Smooth muscle cell (in vitro differentiated cells): ENCODE measurements at regions not wholly inside any gene's neighbourhood (a gene's known extent, or its start where the extent isn't known, plus 50 kb on each side); places are given as distances from the start of the nearest gene placed in this dataset.

Experiments
- DNase-seq: peaks from one replicate; lab custom pipeline; 2025; ENCODE audit not compliant: unreplicated experiment; lab: John Stamatoyannopoulos, UW
- H2AFZ ChIP-seq: fragments of 200-600 bp; sonication (generic); 2 replicates; pipeline ENCODE4 v1.6.0; 2016; ENCODE audit warnings: antibody characterized with exemption, low read depth, mild to moderate bottlenecking
- H3F3A ChIP-seq: fragments of 200-600 bp; sonication (generic); 2 replicates; pipeline ENCODE4 v1.6.0; 2017; ENCODE audit warnings: antibody characterized with exemption, low read depth
- H3K27ac ChIP-seq: fragments of 200-600 bp; sonication (generic); 2 replicates; pipeline ENCODE4 v1.5.1; 2016; ENCODE audit warnings: low read depth, mild to moderate bottlenecking
- H3K27me3 ChIP-seq: fragments of 200-600 bp; sonication (generic); 2 replicates; pipeline ENCODE4 v1.6.1; 2016; ENCODE audit warnings: low read depth, mild to moderate bottlenecking
- H3K36me3 ChIP-seq: fragments of 200-600 bp; sonication (generic); 2 replicates; pipeline ENCODE4 v1.5.1; 2016; ENCODE audit warnings: low read depth
- H3K4me1 ChIP-seq: fragments of 200-600 bp; sonication (generic); 2 replicates; pipeline ENCODE4 v1.5.1; 2016; ENCODE audit warnings: low read depth
- H3K4me2 ChIP-seq: fragments of 200-600 bp; sonication (generic); 2 replicates; pipeline ENCODE4 v1.6.0; 2016; ENCODE audit warnings: mild to moderate bottlenecking
- H3K4me3 ChIP-seq: fragments of 200-600 bp; sonication (generic); 2 replicates; pipeline ENCODE4 v1.5.1; 2016; ENCODE audit warnings: mild to moderate bottlenecking
- H3K79me2 ChIP-seq: fragments of 200-600 bp; sonication (generic); 2 replicates; pipeline ENCODE4 v1.6.0; 2016; ENCODE audit warnings: low read depth, mild to moderate bottlenecking
- H3K9ac ChIP-seq: fragments of 200-600 bp; sonication (generic); 2 replicates; pipeline ENCODE4 v1.6.0; 2016; ENCODE audit warnings: low read depth
- H3K9me3 ChIP-seq: fragments of 200-600 bp; sonication (generic); replicated peaks from 2 replicates; pipeline ENCODE4 v1.5.1; 2016; ENCODE audit warnings: low read depth
- H4K20me1 ChIP-seq: fragments of 200-600 bp; sonication (generic); 2 replicates; pipeline ENCODE4 v1.6.0; 2016; ENCODE audit warnings: low read depth
- CTCF ChIP-seq: fragments of 200-600 bp; sonication (generic); IDR thresholded peaks from 2 replicates; pipeline ENCODE4 v1.5.1; 2017; ENCODE audit warnings: borderline replicate concordance, mild to moderate bottlenecking, antibody characterized with exemption; ENCODE audit not compliant: insufficient read depth, poor library complexity, severe bottlenecking
- WGBS: methylation state at CpG from one replicate; pipeline ENCODE4 v1.1.7; 2016; ENCODE audit warnings: low lambda C conversion rate; 5-methylcytosine and 5-hydroxymethylcytosine counted together

- H3K9ac ChIP-seq, result no peak overlapping the region
- no peak for TF ChIP-seq CTCF
- no peak overlapping the region for H3K4me3 ChIP-seq
- no peaks in the 10 kb centered on the region for H4K20me1 ChIP-seq
- 90% methylated on average over 19 of the region's 19 CpGs for whole genome bisulfite sequencing
- no peaks in the 10 kb centered on the region for H3K36me3 ChIP-seq
- no peaks in the 10 kb centered on the region for H3K9me3 ChIP-seq
- H3F3A ChIP-seq, result peaks cover 10% of the 10 kb centered on the region
- no peak overlapping the region for H3K4me2 ChIP-seq
- no peak overlapping the region for H2AFZ ChIP-seq
- H3K27me3 ChIP-seq, result no peaks in the 10 kb centered on the region
- H3K79me2 ChIP-seq, result no peaks in the 10 kb centered on the region
- DNase-seq, result no peak
- H3K27ac ChIP-seq, result peak overlapping the region; percentile 19
- H3K4me1 ChIP-seq, result peaks cover 34% of the 10 kb centered on the region
These were observed 209.3 kb downstream of the C9orf50 start for GRCh38 chr9:129411501-129412175.

- no peak overlapping the region for H3K4me3 ChIP-seq
- DNase-seq, result no peak
- no peak overlapping the region for H3K9ac ChIP-seq
- no peak overlapping the region for H3K4me2 ChIP-seq
- peaks cover 10% of the 10 kb centered on the region for H3F3A ChIP-seq
- no peaks in the 10 kb centered on the region for H4K20me1 ChIP-seq
- WGBS, result 67% methylated on average over 4 of the region's 4 CpGs
- H3K27me3 ChIP-seq, result no peaks in the 10 kb centered on the region
- no peak overlapping the region for H3K27ac ChIP-seq
- no peak for TF ChIP-seq CTCF
- no peaks in the 10 kb centered on the region for H3K36me3 ChIP-seq
- H3K79me2 ChIP-seq, result no peaks in the 10 kb centered on the region
- no peak overlapping the region for H2AFZ ChIP-seq
- H3K4me1 ChIP-seq, result peaks cover 28% of the 10 kb centered on the region
- H3K9me3 ChIP-seq, result no peaks in the 10 kb centered on the region
These were observed 210.7 kb downstream of the C9orf50 start for GRCh38 chr9:129410226-129410625.

- no peaks in the 10 kb centered on the region for H3K27me3 ChIP-seq
- WGBS, result 69% methylated on average over 17 of the region's 17 CpGs
- H3F3A ChIP-seq, result peaks cover 10% of the 10 kb centered on the region
- H3K36me3 ChIP-seq, result no peaks in the 10 kb centered on the region
- no peaks in the 10 kb centered on the region for H4K20me1 ChIP-seq
- no peak overlapping the region for H2AFZ ChIP-seq
- no peak overlapping the region for H3K27ac ChIP-seq
- no peaks in the 10 kb centered on the region for H3K9me3 ChIP-seq
- H3K9ac ChIP-seq, result no peak overlapping the region
- TF ChIP-seq CTCF, result no peak
- no peak overlapping the region for H3K4me3 ChIP-seq
- H3K4me2 ChIP-seq, result no peak overlapping the region
- DNase-seq, result no peak
- no peaks in the 10 kb centered on the region for H3K79me2 ChIP-seq
- peaks cover 24% of the 10 kb centered on the region for H3K4me1 ChIP-seq
These were observed 212.2 kb downstream of the C9orf50 start for GRCh38 chr9:129408535-129409215.
